ENCODE measurements at regions not wholly inside any gene's neighbourhood (a gene's known extent, or its start where the extent isn't known, plus 50 kb on each side); places are given as distances from the start of the nearest gene placed in this dataset.

DNA sequence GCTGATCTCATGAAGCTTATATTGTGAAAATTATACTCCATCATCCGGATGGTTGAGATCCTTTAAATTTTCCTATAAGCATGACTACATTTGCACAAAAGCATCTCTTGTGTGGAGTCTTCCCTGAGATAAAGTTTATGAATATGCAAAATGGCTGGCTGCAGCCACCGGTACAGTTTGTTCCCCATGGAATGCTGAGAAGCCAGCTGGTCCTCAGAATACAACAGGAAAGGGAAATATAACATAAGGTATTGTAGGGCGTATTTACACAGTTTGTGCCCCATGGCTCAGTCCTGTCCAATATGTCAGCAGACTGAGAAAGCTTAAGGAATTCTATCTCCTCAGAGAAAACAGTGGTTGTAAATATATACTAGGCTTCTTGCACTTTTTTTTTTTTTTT is 468.6 kb downstream of the CNTN6 start:
- H3K4me1 ChIP-seq = no peaks in the 10 kb centered on the region
- H3K4me3 ChIP-seq = no peak overlapping the region
- TF ChIP-seq, protein P1, sequence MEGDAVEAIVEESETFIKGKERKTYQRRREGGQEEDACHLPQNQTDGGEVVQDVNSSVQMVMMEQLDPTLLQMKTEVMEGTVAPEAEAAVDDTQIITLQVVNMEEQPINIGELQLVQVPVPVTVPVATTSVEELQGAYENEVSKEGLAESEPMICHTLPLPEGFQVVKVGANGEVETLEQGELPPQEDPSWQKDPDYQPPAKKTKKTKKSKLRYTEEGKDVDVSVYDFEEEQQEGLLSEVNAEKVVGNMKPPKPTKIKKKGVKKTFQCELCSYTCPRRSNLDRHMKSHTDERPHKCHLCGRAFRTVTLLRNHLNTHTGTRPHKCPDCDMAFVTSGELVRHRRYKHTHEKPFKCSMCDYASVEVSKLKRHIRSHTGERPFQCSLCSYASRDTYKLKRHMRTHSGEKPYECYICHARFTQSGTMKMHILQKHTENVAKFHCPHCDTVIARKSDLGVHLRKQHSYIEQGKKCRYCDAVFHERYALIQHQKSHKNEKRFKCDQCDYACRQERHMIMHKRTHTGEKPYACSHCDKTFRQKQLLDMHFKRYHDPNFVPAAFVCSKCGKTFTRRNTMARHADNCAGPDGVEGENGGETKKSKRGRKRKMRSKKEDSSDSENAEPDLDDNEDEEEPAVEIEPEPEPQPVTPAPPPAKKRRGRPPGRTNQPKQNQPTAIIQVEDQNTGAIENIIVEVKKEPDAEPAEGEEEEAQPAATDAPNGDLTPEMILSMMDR (IDR thresholded peaks at IDR 0.05) = no peak
- TF ChIP-seq POLR2A (IDR thresholded peaks at IDR 0.05) = no peak
- no peaks in the 10 kb centered on the region for H3K27me3 ChIP-seq
- no peak for DNase-seq
- 71 to 80% methylated on average over 3 of the region's 3 CpGs for WGBS, 2 donors
- intact Hi-C loops (cut with DNase I; ENCODE audit: low total_unique reads) = no loop called here
- no peaks in the 10 kb centered on the region for H3K9me3 ChIP-seq
- H3K36me3 ChIP-seq (ENCODE audit: low read depth, missing control alignments) = no peaks in the 10 kb centered on the region
- no peak overlapping the region for H3K27ac ChIP-seq

DNA sequence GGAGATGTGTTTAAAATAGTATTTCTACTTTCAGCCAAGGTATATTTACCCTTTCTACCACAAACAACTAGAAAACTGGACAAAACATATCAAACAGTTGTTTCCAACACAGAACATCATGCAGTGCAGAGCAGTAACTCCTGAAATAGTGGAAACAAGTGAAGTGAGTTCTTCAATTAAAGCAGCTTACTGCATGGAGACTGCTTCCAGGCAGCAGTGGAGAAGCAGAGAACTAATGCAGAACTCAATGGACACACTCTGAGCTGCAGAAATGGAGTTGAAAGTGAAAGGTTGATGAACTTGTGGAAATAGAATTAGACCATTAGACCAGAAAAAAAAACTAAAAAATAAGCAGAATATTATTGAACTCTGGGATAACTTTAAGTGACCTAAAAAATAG is 478.9 kb downstream of the CNTN6 start:
- intact Hi-C loops (cut with DNase I; ENCODE audit: low total_unique reads) = no loop called here
- H3K27me3 ChIP-seq = no peaks in the 10 kb centered on the region
- no peaks in the 10 kb centered on the region for H3K4me1 ChIP-seq
- TF ChIP-seq, protein P1 (IDR thresholded peaks at IDR 0.05) = no peak
- TF ChIP-seq POLR2A (IDR thresholded peaks at IDR 0.05) = no peak
- no peak overlapping the region for H3K4me3 ChIP-seq
- no peaks in the 10 kb centered on the region for H3K36me3 ChIP-seq (ENCODE audit: low read depth, missing control alignments)
- no peak for DNase-seq
- no peaks in the 10 kb centered on the region for H3K9me3 ChIP-seq
- H3K27ac ChIP-seq = no peak overlapping the region

DNA sequence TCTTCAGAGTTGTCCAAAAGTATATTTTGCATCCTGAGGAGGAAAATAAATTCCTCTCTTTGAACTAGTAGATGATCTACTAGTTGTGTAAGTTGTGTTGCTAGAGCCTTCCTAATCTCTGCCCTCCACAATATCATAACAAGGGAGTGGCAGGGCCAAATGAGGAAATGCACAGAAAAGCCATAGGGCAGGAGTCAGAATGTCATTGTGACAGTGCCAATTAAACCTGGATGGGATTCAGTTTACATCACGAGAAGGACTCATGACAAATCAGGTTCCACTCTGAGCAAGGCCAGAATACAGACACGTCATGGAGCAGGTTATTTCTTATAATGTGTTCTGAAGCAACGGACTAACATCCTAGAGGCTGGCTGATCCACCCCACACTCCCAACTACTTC is 483.2 kb downstream of the CNTN6 start:
- H3K27ac ChIP-seq = no peak overlapping the region
- intact Hi-C loops (cut with DNase I; ENCODE audit: low total_unique reads) = no loop called here
- no peaks in the 10 kb centered on the region for H3K4me1 ChIP-seq
- H3K36me3 ChIP-seq (ENCODE audit: low read depth, missing control alignments) = no peaks in the 10 kb centered on the region
- H3K9me3 ChIP-seq = no peaks in the 10 kb centered on the region
- 90 to 94% methylated on average over 3 of the region's 3 CpGs for WGBS, 2 donors
- TF ChIP-seq POLR2A (IDR thresholded peaks at IDR 0.05) = no peak
- TF ChIP-seq, protein P1 (IDR thresholded peaks at IDR 0.05) = no peak
- DNase-seq = no peak
- H3K4me3 ChIP-seq = no peak overlapping the region
- H3K27me3 ChIP-seq = no peaks in the 10 kb centered on the region

DNA sequence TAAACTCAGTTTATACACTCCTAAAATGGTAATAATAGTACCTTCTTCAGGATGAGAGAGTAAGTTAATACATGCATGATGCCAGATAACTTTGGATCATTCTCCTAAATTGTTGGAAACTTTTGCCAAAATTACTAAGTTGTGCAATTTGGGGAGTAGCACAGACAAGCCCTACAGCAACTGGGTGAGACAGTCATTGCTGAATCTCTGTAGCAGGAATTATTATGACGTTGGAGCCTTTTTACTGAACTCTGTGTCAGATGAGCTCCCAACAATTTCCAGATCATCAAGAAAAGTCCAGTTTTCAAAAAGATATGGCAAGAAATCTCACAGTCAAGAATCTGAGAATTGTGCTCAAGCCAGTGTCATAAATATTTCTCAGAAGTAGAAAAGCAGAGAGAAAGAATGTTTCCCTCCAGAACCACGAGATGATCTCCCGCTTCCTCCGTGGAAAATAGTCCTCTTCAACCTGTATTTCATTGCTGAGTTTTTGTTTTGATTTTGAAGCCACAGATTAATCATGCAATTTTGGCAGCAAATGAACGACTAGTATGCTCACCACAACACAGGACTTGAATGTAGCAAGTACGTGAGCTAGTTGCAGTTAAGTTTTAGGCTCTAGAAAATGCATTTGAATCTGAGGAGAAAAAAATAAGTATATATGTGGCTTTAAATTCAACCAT is 485.4 kb downstream of the CNTN6 start:
- Histone ChIP-seq H3K4me3 (no peak overlapping the region), H3K27ac (no peak overlapping the region), H3K4me1 (no peaks in the 10 kb centered on the region), H3K36me3 (ENCODE audit: low read depth, missing control alignments) (no peaks in the 10 kb centered on the region), H3K9me3 (no peaks in the 10 kb centered on the region), H3K27me3 (no peaks in the 10 kb centered on the region)
- intact Hi-C loops (cut with DNase I; ENCODE audit: low total_unique reads) = no loop called here
- TF ChIP-seq POLR2A (IDR thresholded peaks at IDR 0.05) = no peak
- TF ChIP-seq, protein P1 (IDR thresholded peaks at IDR 0.05) = no peak
- no peak for DNase-seq
- 17 to 33% methylated on average over 6 of the region's 6 CpGs for WGBS, 2 donors

DNA sequence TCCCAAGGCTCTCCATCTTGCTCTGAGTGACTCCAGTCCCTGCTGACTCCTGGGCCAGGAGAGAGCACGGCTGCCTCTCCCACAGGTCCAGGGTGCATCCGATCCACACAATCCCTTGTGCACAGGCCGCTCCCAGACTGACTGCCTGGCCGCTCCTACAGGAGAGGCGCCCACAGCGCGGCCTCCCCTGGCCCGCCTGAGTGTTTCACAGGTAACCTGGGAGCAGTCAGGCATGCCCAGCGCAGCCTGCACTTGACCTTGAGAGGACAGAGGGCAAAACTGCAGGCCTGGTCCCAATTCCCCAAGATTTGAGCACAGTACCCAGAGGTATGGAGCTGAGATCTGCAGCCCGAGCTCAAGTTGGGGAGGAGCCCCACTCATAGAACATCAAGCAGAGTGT is 490.2 kb downstream of the CNTN6 start:
- Histone ChIP-seq H3K27ac (no peak overlapping the region), H3K27me3 (no peaks in the 10 kb centered on the region), H3K4me1 (no peaks in the 10 kb centered on the region), H3K9me3 (no peaks in the 10 kb centered on the region), H3K4me3 (no peak overlapping the region), H3K36me3 (ENCODE audit: low read depth, missing control alignments) (no peaks in the 10 kb centered on the region)
- no peak for TF ChIP-seq POLR2A (IDR thresholded peaks at IDR 0.05)
- TF ChIP-seq, protein P1 (IDR thresholded peaks at IDR 0.05) = no peak
- 90% methylated on average over 10 of the region's 10 CpGs; no CpG with 5 or more reads in 1 of the 2 donors for WGBS, 2 donors
- intact Hi-C loops (cut with DNase I; ENCODE audit: low total_unique reads) = no loop called here
- DNase-seq = no peak

All from testis (tissue), 2 donors.